ENCODE measurements at regions not wholly inside any gene's neighbourhood (a gene's known extent, or its start where the extent isn't known, plus 50 kb on each side); places are given as distances from the start of the nearest gene placed in this dataset.

GRCh38 chr15:98418122-98418521, 230.2 kb upstream of the IGF1R start:
- DNase-seq, result no peak
- in situ Hi-C loops (cut with HindIII; ENCODE audit: low pct_ligation_motif_present, low pct_unique_long_range_greater_than_20kb, low sequenced_read_pairs), result no loop called here

- no peak for DNase-seq
- in situ Hi-C loops (cut with HindIII; ENCODE audit: low pct_ligation_motif_present, low pct_unique_long_range_greater_than_20kb, low sequenced_read_pairs), result no loop called here
Measured at GRCh38 chr15:98419173-98419780, 229.1 kb upstream of the IGF1R start.

GRCh38 chr15:98420837-98421236, 227.5 kb upstream of the IGF1R start:
- in situ Hi-C loops (cut with HindIII; ENCODE audit: low pct_ligation_motif_present, low pct_unique_long_range_greater_than_20kb, low sequenced_read_pairs), result no loop called here

GRCh38 chr15:98421419-98422129, 226.8 kb upstream of the IGF1R start:
- DNase-seq, result peak; percentile 35
- in situ Hi-C loops (cut with HindIII; ENCODE audit: low pct_ligation_motif_present, low pct_unique_long_range_greater_than_20kb, low sequenced_read_pairs), result no loop called here

More at GRCh38 chr15:98420837-98421236, 227.5 kb upstream of the IGF1R start:
- no peak for DNase-seq

- no peak for DNase-seq
- in situ Hi-C loops (cut with HindIII; ENCODE audit: low pct_ligation_motif_present, low pct_unique_long_range_greater_than_20kb, low sequenced_read_pairs), result no loop called here
Measured at GRCh38 chr15:98422130-98422478, 226.2 kb upstream of the IGF1R start.

GRCh38 chr15:98425173-98425572, 223.2 kb upstream of the IGF1R start:
- no peak for DNase-seq
- in situ Hi-C loops (cut with HindIII; ENCODE audit: low pct_ligation_motif_present, low pct_unique_long_range_greater_than_20kb, low sequenced_read_pairs), result no loop called here

- DNase-seq, result no peak
- in situ Hi-C loops (cut with HindIII; ENCODE audit: low pct_ligation_motif_present, low pct_unique_long_range_greater_than_20kb, low sequenced_read_pairs), result no loop called here
Measured at GRCh38 chr15:98427321-98427720, 221.0 kb upstream of the IGF1R start.

GRCh38 chr15:98428253-98428989, 219.9 kb upstream of the IGF1R start:
- peak; percentile 65 for DNase-seq
- in situ Hi-C loops (cut with HindIII; ENCODE audit: low pct_ligation_motif_present, low pct_unique_long_range_greater_than_20kb, low sequenced_read_pairs), result no loop called here

GRCh38 chr15:98431171-98431570, 217.2 kb upstream of the IGF1R start:
- in situ Hi-C loops (cut with HindIII; ENCODE audit: low pct_ligation_motif_present, low pct_unique_long_range_greater_than_20kb, low sequenced_read_pairs), result no loop called here
- no peak for DNase-seq

- DNase-seq, result no peak
- in situ Hi-C loops (cut with HindIII; ENCODE audit: low pct_ligation_motif_present, low pct_unique_long_range_greater_than_20kb, low sequenced_read_pairs), result no loop called here
Measured at GRCh38 chr15:98433346-98433745, 215.0 kb upstream of the IGF1R start.

- no peak for DNase-seq
- in situ Hi-C loops (cut with HindIII; ENCODE audit: low pct_ligation_motif_present, low pct_unique_long_range_greater_than_20kb, low sequenced_read_pairs), result no loop called here
Measured at GRCh38 chr15:98433856-98434255, 214.5 kb upstream of the IGF1R start.

- in situ Hi-C loops (cut with HindIII; ENCODE audit: low pct_ligation_motif_present, low pct_unique_long_range_greater_than_20kb, low sequenced_read_pairs), result no loop called here
- DNase-seq, result no peak
Measured at GRCh38 chr15:98437752-98438151, 210.6 kb upstream of the IGF1R start.

- in situ Hi-C loops (cut with HindIII; ENCODE audit: low pct_ligation_motif_present, low pct_unique_long_range_greater_than_20kb, low sequenced_read_pairs), result no loop called here
- no peak for DNase-seq
Measured at GRCh38 chr15:98438326-98438725, 210.0 kb upstream of the IGF1R start.

- DNase-seq, result no peak
- in situ Hi-C loops (cut with HindIII; ENCODE audit: low pct_ligation_motif_present, low pct_unique_long_range_greater_than_20kb, low sequenced_read_pairs), result no loop called here
Measured at GRCh38 chr15:98438907-98439306, 209.4 kb upstream of the IGF1R start.

- in situ Hi-C loops (cut with HindIII; ENCODE audit: low pct_ligation_motif_present, low pct_unique_long_range_greater_than_20kb, low sequenced_read_pairs), result no loop called here
- no peak for DNase-seq
Measured at GRCh38 chr15:98439523-98439942, 208.8 kb upstream of the IGF1R start.

- in situ Hi-C loops (cut with HindIII; ENCODE audit: low pct_ligation_motif_present, low pct_unique_long_range_greater_than_20kb, low sequenced_read_pairs), result no loop called here
- no peak for DNase-seq
Measured at GRCh38 chr15:98440917-98441316, 207.4 kb upstream of the IGF1R start.

GRCh38 chr15:98441599-98441998, 206.7 kb upstream of the IGF1R start:
- in situ Hi-C loops (cut with HindIII; ENCODE audit: low pct_ligation_motif_present, low pct_unique_long_range_greater_than_20kb, low sequenced_read_pairs), result no loop called here
- DNase-seq, result no peak

- DNase-seq, result peak; percentile 80
- in situ Hi-C loops (cut with HindIII; ENCODE audit: low pct_ligation_motif_present, low pct_unique_long_range_greater_than_20kb, low sequenced_read_pairs), result no loop called here
Measured at GRCh38 chr15:98442379-98442833, 205.9 kb upstream of the IGF1R start.

GRCh38 chr15:98442901-98443300, 205.4 kb upstream of the IGF1R start:
- in situ Hi-C loops (cut with HindIII; ENCODE audit: low pct_ligation_motif_present, low pct_unique_long_range_greater_than_20kb, low sequenced_read_pairs), result no loop called here
- no peak for DNase-seq

- in situ Hi-C loops (cut with HindIII; ENCODE audit: low pct_ligation_motif_present, low pct_unique_long_range_greater_than_20kb, low sequenced_read_pairs), result no loop called here
- DNase-seq, result no peak
Measured at GRCh38 chr15:98443526-98443925, 204.8 kb upstream of the IGF1R start.
